Mucosa of descending colon (tissue), 3 donors: ENCODE measurements at regions not wholly inside any gene's neighbourhood (a gene's known extent, or its start where the extent isn't known, plus 50 kb on each side); places are given as distances from the start of the nearest gene placed in this dataset.
A peak's percentile ranks its signal among the peaks of the same experiment; 100 is the strongest.

Experiments
- ATAC-seq: fragments of 200-7000 bp; cut with Tn5 transposase; one replicate; pipeline ENCODE4 v1.9.1; 2020; ENCODE audit warnings: mild to moderate bottlenecking, moderate library complexity
- DNase-seq, 3 donors: peaks; one replicate each; pipeline ENCODE4 v3.0.0-alpha.2; 2020
- H3K36me3 ChIP-seq: fragments of 200-600 bp; one replicate; pipeline ENCODE4 v1.8.0; 2021; ENCODE audit warnings: low read depth, mild to moderate bottlenecking
- H3K4me1 ChIP-seq: fragments of 200-600 bp; one replicate; pipeline ENCODE4 v1.8.0; 2021; ENCODE audit warnings: low read depth, mild to moderate bottlenecking
- H3K4me3 ChIP-seq: fragments of 200-600 bp; one replicate; pipeline ENCODE4 v1.8.0; 2021; ENCODE audit warnings: mild to moderate bottlenecking
- H3K9me3 ChIP-seq: fragments of 200-600 bp; one replicate; pipeline ENCODE4 v1.8.0; 2021; ENCODE audit warnings: mild to moderate bottlenecking
- intact Hi-C, 2 donors: fragments of 100-400 bp; cut with DNase I in 1 of 2; cut with micrococcal nuclease in 1 of 2; formaldehyde crosslinking; loops; one replicate each; pipeline versions ENCODE4 v1.11.0 to v1.11.1; 2022; cut with DNase I, micrococcal nuclease
- TF ChIP-seq, protein P1 (sequence below): fragments of 200-600 bp; IDR thresholded peaks from one replicate; pipeline ENCODE4 v1.8.0; 2022; ENCODE audit warnings: antibody characterized with exemption, mild to moderate bottlenecking
- donor health status: DM: no; HTN: no; CAD: no; lungs with moderate emphysema.
- donor health status: DM: no; HTN: no; CAD: no.
- donor health status: DM: no; HTN: yes; CAD: no.

DNA sequence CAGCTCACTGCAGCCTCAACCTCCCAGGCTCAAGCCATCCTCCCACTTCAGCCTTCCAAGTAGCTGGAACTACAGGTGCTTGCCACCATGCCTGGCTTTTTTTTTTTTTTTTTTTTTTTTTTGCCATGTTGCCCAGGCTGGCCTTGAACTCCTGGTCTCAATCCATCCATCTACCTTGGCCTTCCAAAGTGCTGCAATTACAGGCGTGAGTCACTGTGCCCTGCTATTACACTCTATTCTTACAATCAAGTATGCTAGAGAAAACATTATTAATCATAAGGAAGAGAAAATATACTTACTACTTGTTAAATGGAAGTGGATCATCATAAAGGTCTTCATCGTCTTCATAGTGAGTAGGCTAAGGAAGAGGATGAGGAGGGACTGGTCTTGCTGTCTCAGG lies 93.3 kb upstream of the DOCK9 start:
- peaks cover 5% of the 10 kb centered on the region for H3K4me1 ChIP-seq
- intact Hi-C loops: no loop called here
- TF ChIP-seq, protein P1, sequence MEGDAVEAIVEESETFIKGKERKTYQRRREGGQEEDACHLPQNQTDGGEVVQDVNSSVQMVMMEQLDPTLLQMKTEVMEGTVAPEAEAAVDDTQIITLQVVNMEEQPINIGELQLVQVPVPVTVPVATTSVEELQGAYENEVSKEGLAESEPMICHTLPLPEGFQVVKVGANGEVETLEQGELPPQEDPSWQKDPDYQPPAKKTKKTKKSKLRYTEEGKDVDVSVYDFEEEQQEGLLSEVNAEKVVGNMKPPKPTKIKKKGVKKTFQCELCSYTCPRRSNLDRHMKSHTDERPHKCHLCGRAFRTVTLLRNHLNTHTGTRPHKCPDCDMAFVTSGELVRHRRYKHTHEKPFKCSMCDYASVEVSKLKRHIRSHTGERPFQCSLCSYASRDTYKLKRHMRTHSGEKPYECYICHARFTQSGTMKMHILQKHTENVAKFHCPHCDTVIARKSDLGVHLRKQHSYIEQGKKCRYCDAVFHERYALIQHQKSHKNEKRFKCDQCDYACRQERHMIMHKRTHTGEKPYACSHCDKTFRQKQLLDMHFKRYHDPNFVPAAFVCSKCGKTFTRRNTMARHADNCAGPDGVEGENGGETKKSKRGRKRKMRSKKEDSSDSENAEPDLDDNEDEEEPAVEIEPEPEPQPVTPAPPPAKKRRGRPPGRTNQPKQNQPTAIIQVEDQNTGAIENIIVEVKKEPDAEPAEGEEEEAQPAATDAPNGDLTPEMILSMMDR: no peak

DNA sequence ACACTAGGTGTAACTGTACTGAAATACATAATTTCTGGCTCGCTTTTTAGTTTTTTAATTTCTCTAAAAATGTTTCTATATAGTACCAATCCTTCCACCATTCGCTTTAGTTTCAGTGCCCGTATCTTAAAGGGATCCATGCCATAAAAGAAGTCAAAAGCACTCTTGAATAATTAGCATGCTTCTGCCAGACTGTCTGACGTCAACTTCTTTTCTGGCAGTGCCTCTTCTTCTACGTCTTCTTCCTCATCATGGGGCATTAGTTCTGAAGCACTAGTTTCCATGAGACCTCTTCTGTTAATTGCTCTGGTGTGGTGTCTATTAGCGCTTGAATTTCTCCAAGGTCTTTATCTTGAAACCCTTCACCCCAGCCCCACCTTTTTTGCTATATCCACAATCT lies 93.8 kb upstream of the DOCK9 start:
- H3K9me3 ChIP-seq: no peaks in the 10 kb centered on the region
- peaks cover 7% of the 10 kb centered on the region for H3K4me1 ChIP-seq
- H3K36me3 ChIP-seq: no peaks in the 10 kb centered on the region
- intact Hi-C loops: no loop called here
- H3K4me3 ChIP-seq: no peak overlapping the region
- ATAC-seq (peak; percentile 13), DNase-seq (no peak)
- TF ChIP-seq, protein P1: no peak

More for the DNA sequence above, 93.3 kb upstream of the DOCK9 start:
- Histone ChIP-seq H3K9me3 (no peaks in the 10 kb centered on the region), H3K36me3 (no peaks in the 10 kb centered on the region), H3K4me3 (no peak overlapping the region)
- no peak for DNase-seq
- ATAC-seq: no peak

- ATAC-seq (no peak), DNase-seq (no peak)
- no peak overlapping the region for H3K4me3 ChIP-seq
- intact Hi-C loops: no loop called here
- H3K4me1 ChIP-seq: peaks cover 7% of the 10 kb centered on the region
- TF ChIP-seq, protein P1: no peak
- H3K9me3 ChIP-seq: no peaks in the 10 kb centered on the region
- no peaks in the 10 kb centered on the region for H3K36me3 ChIP-seq
Observed at GRCh38 chr13:99072356-99072755, 94.5 kb upstream of the DOCK9 start.

GRCh38 chr13:99072941-99073340 lies 95.1 kb upstream of the DOCK9 start:
- intact Hi-C loops: no loop called here
- Histone ChIP-seq H3K4me1 (peaks cover 7% of the 10 kb centered on the region), H3K36me3 (no peaks in the 10 kb centered on the region), H3K9me3 (no peaks in the 10 kb centered on the region), H3K4me3 (no peak overlapping the region)
- TF ChIP-seq, protein P1: no peak
- no peak for ATAC-seq
- DNase-seq: no peak

GRCh38 chr13:99074693-99075092 lies 96.8 kb upstream of the DOCK9 start:
- TF ChIP-seq, protein P1: no peak
- intact Hi-C loops: no loop called here
- H3K9me3 ChIP-seq: no peaks in the 10 kb centered on the region
- peaks cover 7% of the 10 kb centered on the region for H3K4me1 ChIP-seq
- H3K4me3 ChIP-seq: no peak overlapping the region
- H3K36me3 ChIP-seq: no peaks in the 10 kb centered on the region
- DNase-seq (no peak), ATAC-seq (no peak)
